GM12878 (cell line): ENCODE measurements at regions not wholly inside any gene's neighbourhood (a gene's known extent, or its start where the extent isn't known, plus 50 kb on each side); places are given as distances from the start of the nearest gene placed in this dataset.

Experiments
- HDAC2 ChIP-seq: fragments of 200-600 bp; sonication (generic); IDR thresholded peaks from 2 replicates; pipeline ENCODE4 v1.6.1; 2017
- TF ChIP-seq, protein P1 (sequence below): IDR thresholded peaks from 2 replicates; pipeline ENCODE4 v1.6.1; 2012; ENCODE audit warnings: low read length, inconsistent platforms

GRCh38 chr9:135180586-135180985 lies 93.1 kb downstream of the OLFM1 start:
- TF ChIP-seq, protein P1, sequence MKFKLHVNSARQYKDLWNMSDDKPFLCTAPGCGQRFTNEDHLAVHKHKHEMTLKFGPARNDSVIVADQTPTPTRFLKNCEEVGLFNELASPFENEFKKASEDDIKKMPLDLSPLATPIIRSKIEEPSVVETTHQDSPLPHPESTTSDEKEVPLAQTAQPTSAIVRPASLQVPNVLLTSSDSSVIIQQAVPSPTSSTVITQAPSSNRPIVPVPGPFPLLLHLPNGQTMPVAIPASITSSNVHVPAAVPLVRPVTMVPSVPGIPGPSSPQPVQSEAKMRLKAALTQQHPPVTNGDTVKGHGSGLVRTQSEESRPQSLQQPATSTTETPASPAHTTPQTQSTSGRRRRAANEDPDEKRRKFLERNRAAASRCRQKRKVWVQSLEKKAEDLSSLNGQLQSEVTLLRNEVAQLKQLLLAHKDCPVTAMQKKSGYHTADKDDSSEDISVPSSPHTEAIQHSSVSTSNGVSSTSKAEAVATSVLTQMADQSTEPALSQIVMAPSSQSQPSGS = no peak
- TF ChIP-seq HDAC2 = no peak
